ENCODE measurements at regions not wholly inside any gene's neighbourhood (a gene's known extent, or its start where the extent isn't known, plus 50 kb on each side); places are given as distances from the start of the nearest gene placed in this dataset.
"Not testable (repeated sequence)": the region's sequence is repeated elsewhere in the genome, so short reads cannot be mapped to it uniquely, and the experiment has no call there.

GRCh38 chr1:233744779-233745513 is 131.0 kb downstream of the KCNK1 start:
- no peak for TF ChIP-seq CTCF (IDR thresholded peaks at IDR 0.05; ENCODE audit: borderline replicate concordance, control extremely low read depth, extremely low read depth, insufficient read depth, missing control alignments)
- in situ Hi-C loops (cut with MboI; ENCODE audit: low sequenced_read_pairs, unreplicated experiment), result no loop called here
- DNase-seq (ENCODE audit: low spot score), result no peak

- no peak for DNase-seq (ENCODE audit: low spot score)
- no peak for TF ChIP-seq CTCF (IDR thresholded peaks at IDR 0.05; ENCODE audit: borderline replicate concordance, control extremely low read depth, extremely low read depth, insufficient read depth, missing control alignments)
- in situ Hi-C loops (cut with MboI; ENCODE audit: low sequenced_read_pairs, unreplicated experiment), result no loop called here
Observed at GRCh38 chr1:233750139-233750538, 136.2 kb downstream of the KCNK1 start.

- TF ChIP-seq CTCF (IDR thresholded peaks at IDR 0.05; ENCODE audit: borderline replicate concordance, control extremely low read depth, extremely low read depth, insufficient read depth, missing control alignments), result no peak
- no peak for DNase-seq (ENCODE audit: low spot score)
- in situ Hi-C loops (cut with MboI; ENCODE audit: low sequenced_read_pairs, unreplicated experiment), result no loop called here
Observed at GRCh38 chr1:233759665-233760064, 144.8 kb upstream of the SLC35F3 start.

GRCh38 chr1:233764304-233764703 is 140.2 kb upstream of the SLC35F3 start:
- in situ Hi-C loops (cut with MboI; ENCODE audit: low sequenced_read_pairs, unreplicated experiment); DNase-seq (ENCODE audit: low spot score): not testable (repeated sequence)

- TF ChIP-seq CTCF (IDR thresholded peaks at IDR 0.05; ENCODE audit: borderline replicate concordance, control extremely low read depth, extremely low read depth, insufficient read depth, missing control alignments), result no peak
- in situ Hi-C loops (cut with MboI; ENCODE audit: low sequenced_read_pairs, unreplicated experiment), result loop anchor here (25.0 kb wide), 1 partner anchor 340 kb away; no protein-coding TSS in a partner anchor
- no peak for DNase-seq (ENCODE audit: low spot score)
Observed at GRCh38 chr1:233777566-233777965, 126.9 kb upstream of the SLC35F3 start.

GRCh38 chr1:233780049-233780448 is 124.4 kb upstream of the SLC35F3 start:
- in situ Hi-C loops (cut with MboI; ENCODE audit: low sequenced_read_pairs, unreplicated experiment), result loop anchor here (25.0 kb wide), 1 partner anchor 343 kb away; no protein-coding TSS in a partner anchor
- no peak for DNase-seq (ENCODE audit: low spot score)
- no peak for TF ChIP-seq CTCF (IDR thresholded peaks at IDR 0.05; ENCODE audit: borderline replicate concordance, control extremely low read depth, extremely low read depth, insufficient read depth, missing control alignments)

- TF ChIP-seq CTCF (IDR thresholded peaks at IDR 0.05; ENCODE audit: borderline replicate concordance, control extremely low read depth, extremely low read depth, insufficient read depth, missing control alignments), result no peak
- no peak for DNase-seq (ENCODE audit: low spot score)
- in situ Hi-C loops (cut with MboI; ENCODE audit: low sequenced_read_pairs, unreplicated experiment), result loop anchor here (25.0 kb wide), 1 partner anchor 346 kb away; no protein-coding TSS in a partner anchor
Observed at GRCh38 chr1:233782937-233783586, 121.4 kb upstream of the SLC35F3 start.

Measured in GM13976 (cell line).